IMR-90 (cell line): ENCODE measurements at regions not wholly inside any gene's neighbourhood (a gene's known extent, or its start where the extent isn't known, plus 50 kb on each side); places are given as distances from the start of the nearest gene placed in this dataset.
A peak's percentile ranks its signal among the peaks of the same experiment; 100 is the strongest.

ENCODE experiments used
- ATAC-seq: fragments of 200-7000 bp; cut with Tn5 transposase; 2 replicates; pipeline ENCODE4 v1.9.1; 2020; ENCODE audit warnings: low read depth, mild to moderate bottlenecking, moderate library complexity
- BruUV-seq: library from RNA; stranded (reverse); fragments of 400-500 nt; replicated peaks from 2 replicates; lab custom pipeline; 2021; lab: Mats Ljungman, UMichigan
- CTCF ChIA-PET: fragments of 300-600 bp; formaldehyde crosslinking; extraction: SDS; loops from one replicate; lab custom pipeline; 2021; ENCODE audit warnings: antibody characterized with exemption; lab: Yijun Ruan, JAX
- POLR2A ChIA-PET: fragments of 300-600 bp; sonication (Branson Sonifier 250); formaldehyde crosslinking; loops from one replicate; lab custom pipeline; 2022; ENCODE audit warnings: antibody characterized with exemption; ENCODE audit not compliant: unreplicated experiment; lab: Charles Lee
- DNase-seq: peaks from one replicate; pipeline ENCODE4 v3.0.0; 2013
- H2AFZ ChIP-seq: replicated peaks from 2 replicates; pipeline ENCODE3; 2013; ENCODE audit warnings: low read length, mild to moderate bottlenecking; ENCODE audit not compliant: poor library complexity
- H2AK5ac ChIP-seq: 2 replicates; pipeline ENCODE4 v1.6.1; 2013; ENCODE audit warnings: low read depth, low read length, inconsistent platforms
- H2AK9ac ChIP-seq: replicated peaks from 2 replicates; pipeline ENCODE3; 2013; ENCODE audit warnings: mild to moderate bottlenecking, low read depth, low read length, moderate library complexity; ENCODE audit not compliant: poor library complexity
- H2BK120ac ChIP-seq: 2 replicates; pipeline ENCODE4 v1.6.1; 2013; ENCODE audit warnings: low read depth, low read length, inconsistent platforms
- H2BK15ac ChIP-seq: 3 replicates; pipeline ENCODE4 v1.6.1; 2013; ENCODE audit warnings: low read depth, low read length, inconsistent platforms
- H2BK20ac ChIP-seq: 2 replicates; pipeline ENCODE4 v1.6.1; 2013; ENCODE audit warnings: low read depth, mild to moderate bottlenecking, inconsistent platforms, low read length, moderate library complexity
- H2BK5ac ChIP-seq: 2 replicates; pipeline ENCODE4 v1.6.1; 2013; ENCODE audit warnings: mild to moderate bottlenecking, low read depth, low read length, inconsistent platforms; ENCODE audit not compliant: poor library complexity, severe bottlenecking
- H3K14ac ChIP-seq: replicated peaks from 2 replicates; pipeline ENCODE4 v1.6.1; 2013; ENCODE audit warnings: low read depth, low read length, inconsistent platforms
- H3K18ac ChIP-seq: 2 replicates; pipeline ENCODE4 v1.6.1; 2013; ENCODE audit warnings: low read depth, low read length, control low read depth
- H3K23ac ChIP-seq: 2 replicates; pipeline ENCODE4 v1.6.1; 2013; ENCODE audit warnings: low read depth, low read length, inconsistent platforms
- H3K27ac ChIP-seq: 2 replicates; pipeline ENCODE4 v1.5.1; 2013; ENCODE audit warnings: mild to moderate bottlenecking, control low read depth, low read length; ENCODE audit not compliant: insufficient read depth
- H3K27me3 ChIP-seq: 2 replicates; pipeline ENCODE4 v1.6.1; 2013; ENCODE audit warnings: low read length; ENCODE audit not compliant: control insufficient read depth, insufficient read depth
- H3K36me3 ChIP-seq: 2 replicates; pipeline ENCODE4 v1.6.1; 2013; ENCODE audit warnings: low read length, mixed read lengths; ENCODE audit not compliant: control insufficient read depth, insufficient read depth
- H3K4ac ChIP-seq: 2 replicates; pipeline ENCODE4 v1.6.1; 2013; ENCODE audit warnings: low read depth, low read length, inconsistent platforms
- H3K4me1 ChIP-seq: 2 replicates; pipeline ENCODE4 v1.6.1; 2013; ENCODE audit warnings: low read length, mixed read lengths; ENCODE audit not compliant: control insufficient read depth, insufficient read depth
- H3K4me2 ChIP-seq: 2 replicates; pipeline ENCODE4 v1.6.1; 2013; ENCODE audit warnings: low read depth, mild to moderate bottlenecking, control low read depth, low read length, moderate library complexity
- H3K4me3 ChIP-seq: 2 replicates; pipeline ENCODE4 v1.5.1; 2013; ENCODE audit warnings: low read depth, mild to moderate bottlenecking, control low read depth, low read length, moderate library complexity; ENCODE audit not compliant: insufficient read depth
- H3K56ac ChIP-seq: 2 replicates; pipeline ENCODE4 v1.6.1; 2013; ENCODE audit warnings: low read length, inconsistent platforms; ENCODE audit not compliant: insufficient read depth; ENCODE audit errors: extremely low read depth
- H3K79me1 ChIP-seq, 2 experiments: 2 replicates each; pipeline ENCODE4 v1.6.1; 2013; ENCODE audit warnings: low read length in 2 of 2, inconsistent platforms in 1 of 2, low read depth in 1 of 2
- H3K9ac ChIP-seq: 2 replicates; pipeline ENCODE4 v1.6.1; 2013; ENCODE audit warnings: low read depth, low read length, control low read depth
- H3K9me1 ChIP-seq: 2 replicates; pipeline ENCODE4 v1.6.1; 2013; ENCODE audit warnings: low read length, inconsistent platforms; ENCODE audit not compliant: insufficient read depth
- H3K9me3 ChIP-seq: 2 replicates; pipeline ENCODE4 v1.6.1; 2013; ENCODE audit warnings: low read length; ENCODE audit not compliant: control insufficient read depth, insufficient read depth
- H4K20me1 ChIP-seq: 2 replicates; pipeline ENCODE4 v1.6.1; 2013; ENCODE audit warnings: low read length, inconsistent platforms; ENCODE audit not compliant: insufficient read depth
- H4K5ac ChIP-seq: 2 replicates; pipeline ENCODE4 v1.6.1; 2013; ENCODE audit warnings: mild to moderate bottlenecking, low read depth, low read length, control low read depth
- H4K8ac ChIP-seq, 2 experiments: 2 replicates each; pipeline ENCODE4 v1.6.1; 2013; ENCODE audit warnings: low read depth in 2 of 2, low read length in 2 of 2, control low read depth in 1 of 2, inconsistent platforms in 1 of 2
- H4K91ac ChIP-seq: 2 replicates; pipeline ENCODE4 v1.6.1; 2013; ENCODE audit warnings: low read depth, low read length, inconsistent platforms; ENCODE audit not compliant: insufficient read depth
- CEBPB ChIP-seq: IDR thresholded peaks from 2 replicates; pipeline ENCODE4 v1.6.1; 2012; ENCODE audit warnings: low read depth, low read length, improper control_type of control experiment
- CHD1 ChIP-seq: IDR thresholded peaks from 2 replicates; pipeline ENCODE4 v1.6.1; 2012; ENCODE audit warnings: low read depth, low read length, improper control_type of control experiment
- MAZ ChIP-seq: IDR thresholded peaks from 2 replicates; pipeline ENCODE4 v1.6.1; 2012; ENCODE audit warnings: low read depth, mild to moderate bottlenecking, low read length, improper control_type of control experiment, moderate library complexity, borderline replicate concordance
- WGBS, 2 experiments: methylation state at CpG; one replicate each; pipeline versions ENCODE4 v1.1.5 to v1.1.7; 2013; ENCODE audit warnings: missing lambda C conversion rate in 2 of 2; ENCODE audit not compliant: insufficient read length in 1 of 2; ENCODE audit errors: extremely low coverage in 2 of 2; 5-methylcytosine and 5-hydroxymethylcytosine counted together
- dilution Hi-C: fragments of 300-500 bp; cut with HindIII; formaldehyde crosslinking; loops from one replicate; pipeline ENCODE4 v1.14.3; 2018; ENCODE audit warnings: low sequenced_read_pairs; ENCODE audit not compliant: unreplicated experiment
- in situ Hi-C: fragments of 300-500 bp; cut with MboI; formaldehyde crosslinking; loops from 3 replicates; pipeline ENCODE4 v1.14.3; 2019; ENCODE audit warnings: low sequenced_read_pairs, inconsistent platforms, mixed read lengths
- intact Hi-C: fragments of 100-400 bp; cut with micrococcal nuclease; formaldehyde crosslinking; loops from 2 replicates; pipeline ENCODE4 v1.10.0; 2022

DNA sequence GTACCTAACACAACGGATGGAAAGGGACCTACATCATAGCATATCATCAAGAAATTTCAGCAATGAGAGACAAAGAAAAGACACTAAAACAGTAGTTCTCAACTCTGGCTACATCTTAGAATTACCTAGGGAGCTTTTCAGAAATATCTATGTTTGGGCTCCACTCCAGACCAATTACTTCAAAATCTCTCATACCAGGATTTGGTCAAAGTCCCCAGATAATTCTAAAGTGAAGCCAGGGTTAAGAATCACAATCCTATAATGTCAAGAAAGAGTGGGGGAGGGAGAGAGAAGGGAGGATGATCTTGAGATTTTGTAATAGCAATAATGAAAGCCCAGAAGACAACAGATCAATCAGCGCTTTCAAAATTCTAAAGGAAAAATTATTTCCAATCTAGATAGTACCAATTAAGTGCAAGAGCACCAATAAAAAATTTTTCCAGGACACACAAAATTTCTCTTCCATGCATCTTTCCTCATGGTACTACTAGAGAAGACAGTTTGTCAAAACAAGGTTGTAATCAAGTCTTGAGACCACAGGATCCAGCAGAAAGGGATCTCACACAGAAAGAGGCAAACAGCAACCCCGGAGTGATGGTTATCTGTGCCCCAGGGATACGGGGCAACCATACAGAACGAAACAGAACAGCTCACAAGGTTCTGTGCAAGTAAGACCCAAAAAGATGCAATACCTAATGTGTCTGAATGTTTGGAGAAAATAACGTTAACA, 152.9 kb upstream of the DST start:
- in situ Hi-C loops = no loop called here
- dilution Hi-C loops = no loop called here
- Histone ChIP-seq H2BK15ac (no peak overlapping the region), H3K14ac (peak overlapping the region; percentile 20; the same call in 1 of the 2 replicates), H3K4me3 (no peak overlapping the region), H3K9me1 (peaks cover 11% of the 10 kb centered on the region; the same call in 1 of the 2 replicates), H3K36me3 (no peaks in the 10 kb centered on the region; the same call in 1 of the 2 replicates), H3K18ac (peak overlapping the region; percentile 61; the same call in 1 of the 2 replicates), H3K4ac (peak overlapping the region; percentile 6; the same call in 1 of the 2 replicates), H3K27me3 (no peaks in the 10 kb centered on the region), H2AK5ac (no peak overlapping the region), H4K8ac (no peak overlapping the region), H2BK5ac (peak overlapping the region; percentile 31), H3K4me1 (peaks cover 14% of the 10 kb centered on the region), H3K9ac (no peak overlapping the region), H3K27ac (no peak overlapping the region), H3K9me3 (no peaks in the 10 kb centered on the region), H2BK120ac (no peak overlapping the region), H2BK20ac (peak overlapping the region; percentile 15; the same call in 1 of the 2 replicates), H4K5ac (peak overlapping the region; percentile 45; the same call in 1 of the 2 replicates), H2AK9ac (no peak overlapping the region), H3K56ac (no peak overlapping the region), H3K79me1 (peaks cover 32 to 81% of the 10 kb centered on the region in 2 experiments), H4K20me1 (peaks cover 70% of the 10 kb centered on the region), H3K23ac (peak overlapping the region; percentile 44), H3K4me2 (peak overlapping the region; percentile 79), H2AFZ (no peak overlapping the region), H4K91ac (no peak overlapping the region)
- intact Hi-C loops = loop anchor here (5.0 kb wide), 1 partner anchor 47 kb away; no protein-coding TSS in a partner anchor
- ChIA-PET CTCF (interaction anchor here (0.6 kb wide), 1 partner anchor 264 kb away, joined by 3 read pairs; no protein-coding TSS in a partner anchor), POLR2A (no interaction called here)
- ATAC-seq (no peak; the same call in 1 of the 2 replicates), DNase-seq (no peak)
- TF ChIP-seq CHD1 (no peak), CEBPB (no peak), MAZ (no peak)
- WGBS, 2 experiments = 86% methylated on average over 1 of the region's 6 CpGs; no CpG with 5 or more reads in 1 of the 2 experiments
- BruUV-seq = no TSS peak
